IMR-90 (cell line): ENCODE measurements at regions not wholly inside any gene's neighbourhood (a gene's known extent, or its start where the extent isn't known, plus 50 kb on each side); places are given as distances from the start of the nearest gene placed in this dataset.

Experiments
- CEBPB ChIP-seq: IDR thresholded peaks from 2 replicates; pipeline ENCODE4 v1.6.1; 2012; ENCODE audit warnings: low read depth, low read length, improper control_type of control experiment
- TF ChIP-seq, protein P1 (sequence below): conservative IDR thresholded peaks from 2 replicates; pipeline ENCODE4 v1.5.1; 2012; ENCODE audit warnings: mild to moderate bottlenecking, low read depth, low read length, improper control_type of control experiment

DNA sequence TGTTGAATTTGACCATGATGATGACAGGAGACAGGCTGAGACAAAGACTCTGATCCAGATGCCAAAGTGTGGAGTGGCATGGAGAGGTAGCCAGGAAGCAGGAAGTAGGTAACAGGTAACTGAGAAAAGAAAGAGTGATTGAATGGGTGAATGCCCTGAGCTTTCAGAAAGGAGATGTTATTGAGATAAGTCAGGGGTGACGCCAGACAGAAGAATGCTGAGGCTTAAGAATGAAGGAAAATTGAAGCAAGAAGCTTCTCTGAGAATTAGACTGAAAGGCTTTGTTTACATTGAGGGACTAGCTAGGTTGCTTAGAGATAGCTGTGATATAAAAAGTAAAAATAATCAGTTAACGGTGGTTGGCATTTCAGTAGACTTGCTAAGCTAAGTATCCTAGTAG lies 165.7 kb downstream of the PSAT1 start:
- TF ChIP-seq, protein P1, sequence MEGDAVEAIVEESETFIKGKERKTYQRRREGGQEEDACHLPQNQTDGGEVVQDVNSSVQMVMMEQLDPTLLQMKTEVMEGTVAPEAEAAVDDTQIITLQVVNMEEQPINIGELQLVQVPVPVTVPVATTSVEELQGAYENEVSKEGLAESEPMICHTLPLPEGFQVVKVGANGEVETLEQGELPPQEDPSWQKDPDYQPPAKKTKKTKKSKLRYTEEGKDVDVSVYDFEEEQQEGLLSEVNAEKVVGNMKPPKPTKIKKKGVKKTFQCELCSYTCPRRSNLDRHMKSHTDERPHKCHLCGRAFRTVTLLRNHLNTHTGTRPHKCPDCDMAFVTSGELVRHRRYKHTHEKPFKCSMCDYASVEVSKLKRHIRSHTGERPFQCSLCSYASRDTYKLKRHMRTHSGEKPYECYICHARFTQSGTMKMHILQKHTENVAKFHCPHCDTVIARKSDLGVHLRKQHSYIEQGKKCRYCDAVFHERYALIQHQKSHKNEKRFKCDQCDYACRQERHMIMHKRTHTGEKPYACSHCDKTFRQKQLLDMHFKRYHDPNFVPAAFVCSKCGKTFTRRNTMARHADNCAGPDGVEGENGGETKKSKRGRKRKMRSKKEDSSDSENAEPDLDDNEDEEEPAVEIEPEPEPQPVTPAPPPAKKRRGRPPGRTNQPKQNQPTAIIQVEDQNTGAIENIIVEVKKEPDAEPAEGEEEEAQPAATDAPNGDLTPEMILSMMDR = no peak
- no peak for TF ChIP-seq CEBPB
